ENCODE measurements at regions not wholly inside any gene's neighbourhood (a gene's known extent, or its start where the extent isn't known, plus 50 kb on each side); places are given as distances from the start of the nearest gene placed in this dataset.

- TF ChIP-seq, protein P1, sequence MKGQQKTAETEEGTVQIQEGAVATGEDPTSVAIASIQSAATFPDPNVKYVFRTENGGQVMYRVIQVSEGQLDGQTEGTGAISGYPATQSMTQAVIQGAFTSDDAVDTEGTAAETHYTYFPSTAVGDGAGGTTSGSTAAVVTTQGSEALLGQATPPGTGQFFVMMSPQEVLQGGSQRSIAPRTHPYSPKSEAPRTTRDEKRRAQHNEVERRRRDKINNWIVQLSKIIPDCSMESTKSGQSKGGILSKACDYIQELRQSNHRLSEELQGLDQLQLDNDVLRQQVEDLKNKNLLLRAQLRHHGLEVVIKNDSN (IDR thresholded peaks at IDR 0.05) = no peak
- TF ChIP-seq EP300 (IDR thresholded peaks at IDR 0.05; ENCODE audit: borderline replicate concordance) (no peak), REST (IDR thresholded peaks at IDR 0.05; ENCODE audit: low read depth) (no peak), CREB1 (IDR thresholded peaks at IDR 0.05; ENCODE audit: low read depth) (no peak), NFIC (IDR thresholded peaks at IDR 0.05) (no peak), EGR1 (IDR thresholded peaks at IDR 0.05) (no peak)
Measured at GRCh38 chr17:11176549-11176948, 64.5 kb upstream of the SHISA6 start.
